Uterus (tissue), 2 donors: ENCODE measurements at regions not wholly inside any gene's neighbourhood (a gene's known extent, or its start where the extent isn't known, plus 50 kb on each side); places are given as distances from the start of the nearest gene placed in this dataset.

Experiments
- POLR2A ChIP-seq, 2 donors: fragments of 450-650 bp; IDR thresholded peaks; one replicate each; pipeline ENCODE4 v1.6.1; 2016; ENCODE audit warnings: antibody characterized with exemption in 2 of 2, mild to moderate bottlenecking in 1 of 2, moderate library complexity in 1 of 2
- TF ChIP-seq, protein P1 (sequence below), 4 experiments: fragments of 200-600 bp in 2 of 4; fragments of 450-650 bp in 2 of 4; sonication (generic) in 2 of 4; IDR thresholded peaks; one replicate each; pipeline ENCODE4 v1.5.1; 2016 to 2019; ENCODE audit warnings: antibody characterized with exemption in 4 of 4, mild to moderate bottlenecking in 2 of 4, moderate library complexity in 1 of 4

DNA sequence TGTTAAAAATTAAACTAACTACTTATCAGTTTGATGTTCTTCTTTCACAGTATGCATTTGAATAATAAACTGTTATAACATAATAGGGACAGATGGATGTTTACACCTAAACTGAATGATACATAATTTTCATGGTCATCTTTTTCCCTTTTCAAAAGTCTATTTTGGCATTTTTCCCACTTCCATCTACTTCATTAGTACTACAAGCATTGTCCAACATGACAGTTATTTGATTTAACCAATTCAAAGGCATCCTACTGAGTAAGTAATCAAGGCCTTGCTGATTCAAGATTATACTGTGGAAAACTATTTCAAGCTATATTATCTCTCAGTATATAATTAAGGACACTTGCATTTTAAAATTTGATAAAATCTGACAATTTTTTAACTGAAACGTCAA, 212.9 kb downstream of the FAT4 start:
- TF ChIP-seq POLR2A (IDR thresholded peaks at IDR 0.05) = no peak
- TF ChIP-seq, protein P1, sequence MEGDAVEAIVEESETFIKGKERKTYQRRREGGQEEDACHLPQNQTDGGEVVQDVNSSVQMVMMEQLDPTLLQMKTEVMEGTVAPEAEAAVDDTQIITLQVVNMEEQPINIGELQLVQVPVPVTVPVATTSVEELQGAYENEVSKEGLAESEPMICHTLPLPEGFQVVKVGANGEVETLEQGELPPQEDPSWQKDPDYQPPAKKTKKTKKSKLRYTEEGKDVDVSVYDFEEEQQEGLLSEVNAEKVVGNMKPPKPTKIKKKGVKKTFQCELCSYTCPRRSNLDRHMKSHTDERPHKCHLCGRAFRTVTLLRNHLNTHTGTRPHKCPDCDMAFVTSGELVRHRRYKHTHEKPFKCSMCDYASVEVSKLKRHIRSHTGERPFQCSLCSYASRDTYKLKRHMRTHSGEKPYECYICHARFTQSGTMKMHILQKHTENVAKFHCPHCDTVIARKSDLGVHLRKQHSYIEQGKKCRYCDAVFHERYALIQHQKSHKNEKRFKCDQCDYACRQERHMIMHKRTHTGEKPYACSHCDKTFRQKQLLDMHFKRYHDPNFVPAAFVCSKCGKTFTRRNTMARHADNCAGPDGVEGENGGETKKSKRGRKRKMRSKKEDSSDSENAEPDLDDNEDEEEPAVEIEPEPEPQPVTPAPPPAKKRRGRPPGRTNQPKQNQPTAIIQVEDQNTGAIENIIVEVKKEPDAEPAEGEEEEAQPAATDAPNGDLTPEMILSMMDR (IDR thresholded peaks at IDR 0.05) = no peak
